Left lung (tissue), 4 donors: ENCODE measurements at regions not wholly inside any gene's neighbourhood (a gene's known extent, or its start where the extent isn't known, plus 50 kb on each side); places are given as distances from the start of the nearest gene placed in this dataset.

Experiments used
- ATAC-seq: fragments of 200-7000 bp; cut with Tn5 transposase; one replicate; pipeline ENCODE4 v1.9.1; 2020; ENCODE audit warnings: moderate library complexity
- DNase-seq, 4 donors: peaks; one replicate each; pipeline ENCODE4 v3.0.0-alpha.2; 2013 to 2020
- H3K27ac ChIP-seq, 2 donors: fragments of 200-600 bp; sonication (generic) in 1 of 2; one replicate each; pipeline versions ENCODE4 v1.5.0 to v1.8.0; 2020 to 2021
- H3K27me3 ChIP-seq, 2 donors: fragments of 200-600 bp; sonication (generic) in 1 of 2; one replicate each; pipeline versions ENCODE4 v1.5.0 to v1.8.0; 2020 to 2021
- H3K36me3 ChIP-seq, 2 donors: fragments of 200-600 bp; sonication (generic) in 1 of 2; one replicate each; pipeline versions ENCODE4 v1.5.0 to v1.8.0; 2020 to 2021
- H3K4me1 ChIP-seq, 2 donors: fragments of 200-600 bp; one replicate each; pipeline ENCODE4 v1.8.0; 2021
- H3K4me3 ChIP-seq, 2 donors: fragments of 200-600 bp; sonication (generic) in 1 of 2; one replicate each; pipeline versions ENCODE4 v1.5.0 to v1.8.0; 2020 to 2021; ENCODE audit warnings: mild to moderate bottlenecking in 1 of 2
- H3K9me3 ChIP-seq, 2 donors: fragments of 200-600 bp; sonication (generic) in 1 of 2; one replicate each; pipeline versions ENCODE4 v1.5.0 to v1.8.0; 2020 to 2021
- CTCF ChIP-seq, 2 donors: fragments of 200-600 bp; sonication (generic) in 1 of 2; IDR thresholded peaks; one replicate each; pipeline versions ENCODE4 v1.5.0 to v1.8.0; 2021; ENCODE audit warnings: antibody characterized with exemption in 2 of 2
- intact Hi-C, 2 donors: fragments of 100-400 bp; cut with DNase I; formaldehyde crosslinking; loops; one replicate each; pipeline versions ENCODE4 v1.11.2 to v1.14.2; 2022
- donor health status: DM: no; HTN: yes; CAD: no.
- donor health status: DM: no; HTN: no; CAD: no.

- intact Hi-C loops, result no loop called here
- no peak for DNase-seq
- Histone ChIP-seq H3K36me3 (no peaks in the 10 kb centered on the region), H3K4me1 (peaks cover 21 to 28% of the 10 kb centered on the region in 2 donors), H3K4me3 (no peak overlapping the region), H3K27ac (no peak overlapping the region), H3K9me3 (no peaks in the 10 kb centered on the region), H3K27me3 (no peaks in the 10 kb centered on the region)
- peak; percentile 44 for ATAC-seq
- no peak for TF ChIP-seq CTCF (IDR thresholded peaks at IDR 0.05)
Observed at GRCh38 chr1:232555494-232556210, 74.3 kb downstream of the SIPA1L2 start.

GRCh38 chr1:232554409-232554808 is 75.5 kb downstream of the SIPA1L2 start:
- Histone ChIP-seq H3K4me1 (peaks cover 21 to 33% of the 10 kb centered on the region in 2 donors), H3K36me3 (no peaks in the 10 kb centered on the region), H3K27me3 (no peaks in the 10 kb centered on the region), H3K27ac (peak overlapping the region; percentile 0 to 19), H3K9me3 (no peaks in the 10 kb centered on the region), H3K4me3 (no peak overlapping the region)
- ATAC-seq, result no peak
- intact Hi-C loops, result no loop called here
- TF ChIP-seq CTCF (IDR thresholded peaks at IDR 0.05), result no peak
- DNase-seq, result no peak

GRCh38 chr1:232553809-232554208 is 76.1 kb downstream of the SIPA1L2 start:
- no peaks in the 10 kb centered on the region for H3K27me3 ChIP-seq
- no peak overlapping the region for H3K4me3 ChIP-seq
- H3K4me1 ChIP-seq, result peaks cover 17 to 29% of the 10 kb centered on the region in 2 donors
- DNase-seq (no peak), ATAC-seq (no peak)
- H3K9me3 ChIP-seq, result no peaks in the 10 kb centered on the region
- intact Hi-C loops, result no loop called here
- TF ChIP-seq CTCF (IDR thresholded peaks at IDR 0.05), result no peak
- peak overlapping the region; percentile 0 to 19 for H3K27ac ChIP-seq
- H3K36me3 ChIP-seq, result no peaks in the 10 kb centered on the region

- TF ChIP-seq CTCF (IDR thresholded peaks at IDR 0.05), result no peak
- no peak overlapping the region for H3K4me3 ChIP-seq
- H3K36me3 ChIP-seq, result no peaks in the 10 kb centered on the region
- no peaks in the 10 kb centered on the region for H3K27me3 ChIP-seq
- H3K4me1 ChIP-seq, result peaks cover 17 to 28% of the 10 kb centered on the region in 2 donors
- DNase-seq, result peak in 1 of 4 donors; percentile 69
- intact Hi-C loops, result no loop called here
- peak overlapping the region in 1 of 2 donors; percentile 19 for H3K27ac ChIP-seq
- H3K9me3 ChIP-seq, result no peaks in the 10 kb centered on the region
- ATAC-seq, result peak; percentile 49
Observed at GRCh38 chr1:232553050-232553754, 76.7 kb downstream of the SIPA1L2 start.

- no peaks in the 10 kb centered on the region for H3K9me3 ChIP-seq
- no peak for TF ChIP-seq CTCF (IDR thresholded peaks at IDR 0.05)
- DNase-seq, result no peak
- no peak overlapping the region for H3K4me3 ChIP-seq
- ATAC-seq, result no peak
- peaks cover 17 to 24% of the 10 kb centered on the region in 2 donors for H3K4me1 ChIP-seq
- intact Hi-C loops, result no loop called here
- H3K27me3 ChIP-seq, result no peaks in the 10 kb centered on the region
- no peak overlapping the region for H3K27ac ChIP-seq
- H3K36me3 ChIP-seq, result no peaks in the 10 kb centered on the region
Observed at GRCh38 chr1:232551386-232551785, 78.5 kb downstream of the SIPA1L2 start.
